Smooth muscle cell (in vitro differentiated cells): ENCODE measurements at regions not wholly inside any gene's neighbourhood (a gene's known extent, or its start where the extent isn't known, plus 50 kb on each side); places are given as distances from the start of the nearest gene placed in this dataset.

Experiments used
- DNase-seq: peaks from one replicate; lab custom pipeline; 2025; ENCODE audit not compliant: unreplicated experiment; lab: John Stamatoyannopoulos, UW
- H2AFZ ChIP-seq: fragments of 200-600 bp; sonication (generic); 2 replicates; pipeline ENCODE4 v1.6.0; 2016; ENCODE audit warnings: antibody characterized with exemption, low read depth, mild to moderate bottlenecking
- H3F3A ChIP-seq: fragments of 200-600 bp; sonication (generic); 2 replicates; pipeline ENCODE4 v1.6.0; 2017; ENCODE audit warnings: antibody characterized with exemption, low read depth
- H3K27ac ChIP-seq: fragments of 200-600 bp; sonication (generic); 2 replicates; pipeline ENCODE4 v1.5.1; 2016; ENCODE audit warnings: low read depth, mild to moderate bottlenecking
- H3K27me3 ChIP-seq: fragments of 200-600 bp; sonication (generic); 2 replicates; pipeline ENCODE4 v1.6.1; 2016; ENCODE audit warnings: low read depth, mild to moderate bottlenecking
- H3K36me3 ChIP-seq: fragments of 200-600 bp; sonication (generic); 2 replicates; pipeline ENCODE4 v1.5.1; 2016; ENCODE audit warnings: low read depth
- H3K4me1 ChIP-seq: fragments of 200-600 bp; sonication (generic); 2 replicates; pipeline ENCODE4 v1.5.1; 2016; ENCODE audit warnings: low read depth
- H3K4me2 ChIP-seq: fragments of 200-600 bp; sonication (generic); 2 replicates; pipeline ENCODE4 v1.6.0; 2016; ENCODE audit warnings: mild to moderate bottlenecking
- H3K4me3 ChIP-seq: fragments of 200-600 bp; sonication (generic); 2 replicates; pipeline ENCODE4 v1.5.1; 2016; ENCODE audit warnings: mild to moderate bottlenecking
- H3K79me2 ChIP-seq: fragments of 200-600 bp; sonication (generic); 2 replicates; pipeline ENCODE4 v1.6.0; 2016; ENCODE audit warnings: low read depth, mild to moderate bottlenecking
- H3K9ac ChIP-seq: fragments of 200-600 bp; sonication (generic); 2 replicates; pipeline ENCODE4 v1.6.0; 2016; ENCODE audit warnings: low read depth
- H3K9me3 ChIP-seq: fragments of 200-600 bp; sonication (generic); replicated peaks from 2 replicates; pipeline ENCODE4 v1.5.1; 2016; ENCODE audit warnings: low read depth
- H4K20me1 ChIP-seq: fragments of 200-600 bp; sonication (generic); 2 replicates; pipeline ENCODE4 v1.6.0; 2016; ENCODE audit warnings: low read depth
- CTCF ChIP-seq: fragments of 200-600 bp; sonication (generic); IDR thresholded peaks from 2 replicates; pipeline ENCODE4 v1.5.1; 2017; ENCODE audit warnings: borderline replicate concordance, mild to moderate bottlenecking, antibody characterized with exemption; ENCODE audit not compliant: insufficient read depth, poor library complexity, severe bottlenecking
- WGBS: methylation state at CpG from one replicate; pipeline ENCODE4 v1.1.7; 2016; ENCODE audit warnings: low lambda C conversion rate; 5-methylcytosine and 5-hydroxymethylcytosine counted together

- no peak for TF ChIP-seq CTCF
- no peak overlapping the region for H3K27ac ChIP-seq
- no peak overlapping the region for H3K4me2 ChIP-seq
- no peaks in the 10 kb centered on the region for H4K20me1 ChIP-seq
- H3K9me3 ChIP-seq, result no peaks in the 10 kb centered on the region
- H3K4me1 ChIP-seq, result no peaks in the 10 kb centered on the region
- DNase-seq, result no peak
- no peaks in the 10 kb centered on the region for H3K36me3 ChIP-seq
- no peak overlapping the region for H2AFZ ChIP-seq
- H3K9ac ChIP-seq, result no peak overlapping the region
- H3F3A ChIP-seq, result no peaks in the 10 kb centered on the region
- H3K27me3 ChIP-seq, result no peaks in the 10 kb centered on the region
- H3K4me3 ChIP-seq, result no peak overlapping the region
- no peaks in the 10 kb centered on the region for H3K79me2 ChIP-seq
- 49% methylated on average over 3 of the region's 3 CpGs for WGBS
Observed at GRCh38 chr20:60963146-60963545, 288.9 kb upstream of the CDH4 start.

GRCh38 chr20:60964911-60965310 is 287.1 kb upstream of the CDH4 start:
- H3F3A ChIP-seq, result no peaks in the 10 kb centered on the region
- H3K4me3 ChIP-seq, result no peak overlapping the region
- H3K9me3 ChIP-seq, result no peaks in the 10 kb centered on the region
- H3K36me3 ChIP-seq, result no peaks in the 10 kb centered on the region
- no peaks in the 10 kb centered on the region for H3K27me3 ChIP-seq
- no peak for DNase-seq
- 85% methylated on average over 4 of the region's 4 CpGs for WGBS
- no peak overlapping the region for H3K4me2 ChIP-seq
- no peak overlapping the region for H2AFZ ChIP-seq
- no peaks in the 10 kb centered on the region for H3K79me2 ChIP-seq
- no peak overlapping the region for H3K9ac ChIP-seq
- H3K4me1 ChIP-seq, result no peaks in the 10 kb centered on the region
- no peak overlapping the region for H3K27ac ChIP-seq
- TF ChIP-seq CTCF, result no peak
- H4K20me1 ChIP-seq, result no peaks in the 10 kb centered on the region

- 81% methylated on average over 9 of the region's 9 CpGs for WGBS
- DNase-seq, result no peak
- Histone ChIP-seq H3K79me2 (no peaks in the 10 kb centered on the region), H3K4me3 (no peak overlapping the region), H3K27me3 (no peaks in the 10 kb centered on the region), H3K4me2 (no peak overlapping the region), H3K9ac (no peak overlapping the region), H3F3A (no peaks in the 10 kb centered on the region), H3K36me3 (no peaks in the 10 kb centered on the region), H3K9me3 (no peaks in the 10 kb centered on the region), H4K20me1 (no peaks in the 10 kb centered on the region), H3K27ac (no peak overlapping the region), H3K4me1 (no peaks in the 10 kb centered on the region), H2AFZ (no peak overlapping the region)
- no peak for TF ChIP-seq CTCF
Observed at GRCh38 chr20:60966031-60966430, 286.0 kb upstream of the CDH4 start.

- no peak overlapping the region for H3K4me3 ChIP-seq
- H3K36me3 ChIP-seq, result no peaks in the 10 kb centered on the region
- H3K79me2 ChIP-seq, result no peaks in the 10 kb centered on the region
- no peaks in the 10 kb centered on the region for H3K27me3 ChIP-seq
- H3K4me1 ChIP-seq, result no peaks in the 10 kb centered on the region
- H3F3A ChIP-seq, result no peaks in the 10 kb centered on the region
- H2AFZ ChIP-seq, result no peak overlapping the region
- DNase-seq, result no peak
- H4K20me1 ChIP-seq, result no peaks in the 10 kb centered on the region
- 86% methylated on average over 19 of the region's 19 CpGs for WGBS
- no peak overlapping the region for H3K9ac ChIP-seq
- H3K4me2 ChIP-seq, result no peak overlapping the region
- TF ChIP-seq CTCF, result no peak
- H3K9me3 ChIP-seq, result no peaks in the 10 kb centered on the region
- H3K27ac ChIP-seq, result no peak overlapping the region
Observed at GRCh38 chr20:60966766-60967165, 285.3 kb upstream of the CDH4 start.
